Transverse colon (tissue), 4 donors: ENCODE measurements at regions not wholly inside any gene's neighbourhood (a gene's known extent, or its start where the extent isn't known, plus 50 kb on each side); places are given as distances from the start of the nearest gene placed in this dataset.

Experiments
- EP300 ChIP-seq: sonication (generic); formaldehyde crosslinking; IDR thresholded peaks from one replicate; pipeline ENCODE4 v1.6.1; 2017; ENCODE audit warnings: antibody characterized with exemption, low read depth
- POLR2A ChIP-seq: fragments of 450-650 bp; IDR thresholded peaks from one replicate; pipeline ENCODE4 v1.6.1; 2016; ENCODE audit warnings: antibody characterized with exemption, mild to moderate bottlenecking, moderate library complexity
- POLR2AphosphoS5 ChIP-seq, 3 donors: sonication (generic); formaldehyde crosslinking; IDR thresholded peaks; one replicate each; pipeline ENCODE4 v1.6.1; 2016; ENCODE audit warnings: antibody characterized with exemption in 3 of 3
- TF ChIP-seq, protein P1 (sequence below), 5 experiments: fragments of 200-600 bp in 3 of 5; fragments of 450-650 bp in 2 of 5; sonication (generic) in 3 of 5; IDR thresholded peaks; 1 replicate in 2 of 5; 2 replicates in 3 of 5; pipeline ENCODE4 v1.5.1; 2016 to 2017; ENCODE audit warnings: antibody characterized with exemption in 5 of 5, inconsistent platforms in 3 of 5, mild to moderate bottlenecking in 2 of 5, moderate library complexity in 1 of 5

GRCh38 chr12:60148109-60148508 is 552.3 kb downstream of the SLC16A7 start:
- TF ChIP-seq EP300 (no peak), POLR2AphosphoS5 (IDR thresholded peaks at IDR 0.05) (no peak), POLR2A (no peak)
- TF ChIP-seq, protein P1, sequence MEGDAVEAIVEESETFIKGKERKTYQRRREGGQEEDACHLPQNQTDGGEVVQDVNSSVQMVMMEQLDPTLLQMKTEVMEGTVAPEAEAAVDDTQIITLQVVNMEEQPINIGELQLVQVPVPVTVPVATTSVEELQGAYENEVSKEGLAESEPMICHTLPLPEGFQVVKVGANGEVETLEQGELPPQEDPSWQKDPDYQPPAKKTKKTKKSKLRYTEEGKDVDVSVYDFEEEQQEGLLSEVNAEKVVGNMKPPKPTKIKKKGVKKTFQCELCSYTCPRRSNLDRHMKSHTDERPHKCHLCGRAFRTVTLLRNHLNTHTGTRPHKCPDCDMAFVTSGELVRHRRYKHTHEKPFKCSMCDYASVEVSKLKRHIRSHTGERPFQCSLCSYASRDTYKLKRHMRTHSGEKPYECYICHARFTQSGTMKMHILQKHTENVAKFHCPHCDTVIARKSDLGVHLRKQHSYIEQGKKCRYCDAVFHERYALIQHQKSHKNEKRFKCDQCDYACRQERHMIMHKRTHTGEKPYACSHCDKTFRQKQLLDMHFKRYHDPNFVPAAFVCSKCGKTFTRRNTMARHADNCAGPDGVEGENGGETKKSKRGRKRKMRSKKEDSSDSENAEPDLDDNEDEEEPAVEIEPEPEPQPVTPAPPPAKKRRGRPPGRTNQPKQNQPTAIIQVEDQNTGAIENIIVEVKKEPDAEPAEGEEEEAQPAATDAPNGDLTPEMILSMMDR (IDR thresholded peaks at IDR 0.05): no peak
